HG02973 (cell line): ENCODE measurements at regions not wholly inside any gene's neighbourhood (a gene's known extent, or its start where the extent isn't known, plus 50 kb on each side); places are given as distances from the start of the nearest gene placed in this dataset.
"Not testable (repeated sequence)": the region's sequence is repeated elsewhere in the genome, so short reads cannot be mapped to it uniquely, and the experiment has no call there.

Source experiments
- ATAC-seq: cut with Tn5 transposase; IDR thresholded peaks from one replicate; pipeline ENCODE4 v1.9.1; 2021; ENCODE audit warnings: moderate library complexity; ENCODE audit not compliant: unreplicated experiment

GRCh38 chr4:162849937-162850336, 316.8 kb downstream of the NAF1 start:
- ATAC-seq = no peak

- peak; percentile 42 for ATAC-seq
Measured at GRCh38 chr4:162847945-162848549, 318.6 kb downstream of the NAF1 start.

GRCh38 chr4:162841753-162842152, 324.9 kb downstream of the NAF1 start:
- ATAC-seq = no peak

- no peak for ATAC-seq
Measured at GRCh38 chr4:162839814-162840213, 326.9 kb downstream of the NAF1 start.

GRCh38 chr4:162838671-162839070, 328.0 kb downstream of the NAF1 start:
- no peak for ATAC-seq

GRCh38 chr4:162837679-162838078, 329.0 kb downstream of the NAF1 start:
- ATAC-seq = no peak

- no peak for ATAC-seq
Measured at GRCh38 chr4:162837241-162837640, 329.4 kb downstream of the NAF1 start.

GRCh38 chr4:162836773-162837172, 329.9 kb downstream of the NAF1 start:
- no peak for ATAC-seq

- not testable (repeated sequence) for ATAC-seq
Measured at GRCh38 chr4:162836258-162836657, 330.4 kb downstream of the NAF1 start.

- ATAC-seq = no peak
Measured at GRCh38 chr4:162830899-162831298, 335.8 kb downstream of the NAF1 start.

- ATAC-seq = not testable (repeated sequence)
Measured at GRCh38 chr4:162817374-162817773, 349.3 kb downstream of the NAF1 start.

- ATAC-seq = no peak
Measured at GRCh38 chr4:162804351-162804924, 362.3 kb downstream of the NAF1 start.

GRCh38 chr4:162803378-162803777, 363.3 kb downstream of the NAF1 start:
- ATAC-seq = no peak

GRCh38 chr4:162797108-162797507, 369.6 kb downstream of the NAF1 start:
- ATAC-seq = no peak

GRCh38 chr4:162793571-162793970, 373.1 kb downstream of the NAF1 start:
- no peak for ATAC-seq

- ATAC-seq = no peak
Measured at GRCh38 chr4:162793004-162793403, 373.7 kb downstream of the NAF1 start.

- ATAC-seq = no peak
Measured at GRCh38 chr4:162791226-162791625, 375.5 kb downstream of the NAF1 start.

GRCh38 chr4:162787120-162787519, 379.6 kb downstream of the NAF1 start:
- ATAC-seq = no peak

GRCh38 chr4:162782778-162783525, 383.7 kb downstream of the NAF1 start:
- ATAC-seq = no peak

GRCh38 chr4:162782096-162782777, 384.5 kb downstream of the NAF1 start:
- no peak for ATAC-seq

- no peak for ATAC-seq
Measured at GRCh38 chr4:162770761-162771490, 395.8 kb downstream of the NAF1 start.
